GM23248 (cell line): ENCODE measurements at regions not wholly inside any gene's neighbourhood (a gene's known extent, or its start where the extent isn't known, plus 50 kb on each side); places are given as distances from the start of the nearest gene placed in this dataset.

Experiments
- EZH2 ChIP-seq: fragments of 200-600 bp; sonication (generic); IDR thresholded peaks from 2 replicates; pipeline ENCODE4 v1.6.1; 2018; ENCODE audit warnings: antibody characterized with exemption, mild to moderate bottlenecking; ENCODE audit not compliant: insufficient read depth, poor library complexity, severe bottlenecking
- EZH2phosphoT487 ChIP-seq: fragments of 200-600 bp; sonication (generic); IDR thresholded peaks from 2 replicates; pipeline ENCODE4 v1.6.1; 2018; ENCODE audit warnings: antibody characterized with exemption, moderate library complexity, mild to moderate bottlenecking, low read depth; ENCODE audit not compliant: insufficient read depth

DNA sequence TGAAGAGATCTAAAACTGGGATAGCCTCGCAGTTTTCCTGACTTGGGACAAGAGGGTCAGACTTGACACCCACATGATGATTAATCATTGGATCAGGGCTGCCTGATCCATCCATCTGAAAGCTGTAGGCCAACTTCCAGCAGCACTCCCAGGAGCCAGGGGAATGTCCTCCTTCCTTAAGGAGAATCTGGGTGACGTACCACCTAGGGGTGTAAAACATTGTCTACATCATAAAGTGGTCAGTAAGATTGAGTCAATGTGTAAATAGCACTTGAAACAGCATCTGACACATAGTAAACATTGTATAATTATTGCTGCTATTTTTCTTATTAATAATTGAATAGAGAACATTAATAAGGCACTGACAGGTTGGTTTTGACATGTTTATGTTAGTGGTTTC, 392.8 kb downstream of the JRKL start:
- TF ChIP-seq EZH2phosphoT487 (no peak), EZH2 (no peak)
